B cell (primary cell): ENCODE measurements at regions not wholly inside any gene's neighbourhood (a gene's known extent, or its start where the extent isn't known, plus 50 kb on each side); places are given as distances from the start of the nearest gene placed in this dataset.

Experiments used
- ATAC-seq: fragments of 200-7000 bp; cut with Tn5 transposase; one replicate; pipeline ENCODE4 v1.10.0; 2021; ENCODE audit warnings: low read depth, mild to moderate bottlenecking, moderate number of reproducible peaks, moderate library complexity
- CTCF ChIA-PET: fragments of 350-600 bp; sonication (Branson Sonifier 250); formaldehyde crosslinking; loops from one replicate; lab custom pipeline; 2021; ENCODE audit warnings: antibody characterized with exemption, inconsistent platforms; lab: Charles Lee
- POLR2A ChIA-PET: fragments of 350-600 bp; sonication (Branson Sonifier 250); formaldehyde crosslinking; loops from one replicate; lab custom pipeline; 2021; ENCODE audit warnings: antibody characterized with exemption; lab: Charles Lee
- DNase-seq: peaks from one replicate; pipeline ENCODE4 v3.0.0; 2013
- H2AFZ ChIP-seq: 2 replicates; pipeline ENCODE4 v1.6.1; 2012; ENCODE audit warnings: mild to moderate bottlenecking, low read depth, low read length; ENCODE audit not compliant: insufficient read depth, poor library complexity, severe bottlenecking
- H3K27ac ChIP-seq, 2 donors: 1 replicate in 1 of 2; 2 replicates in 1 of 2; pipeline ENCODE4 v1.5.1; 2012 to 2013; ENCODE audit warnings: low read length in 2 of 2, mild to moderate bottlenecking in 2 of 2, moderate library complexity in 1 of 2
- H3K27me3 ChIP-seq, 4 experiments: fragments of 200-600 bp in 1 of 4; sonication (generic) in 1 of 4; replicated peaks in 1 of 4; 1 replicate in 2 of 4; 2 replicates in 2 of 4; pipeline versions ENCODE4 v1.6.1 to v1.7.0; 2013 to 2016; ENCODE audit warnings: low read length in 3 of 4, mild to moderate bottlenecking in 2 of 4, mixed read lengths in 1 of 4, moderate library complexity in 1 of 4; ENCODE audit not compliant: insufficient read depth in 4 of 4, control insufficient read depth in 3 of 4; ENCODE audit errors: control extremely low read depth in 1 of 4
- H3K36me3 ChIP-seq, 2 experiments: replicated peaks in 1 of 2; 1 replicate in 1 of 2; 2 replicates in 1 of 2; pipeline versions ENCODE4 v1.6.1 to v1.7.1; 2013; ENCODE audit warnings: low read length in 1 of 2; ENCODE audit not compliant: insufficient read depth in 2 of 2, control insufficient read depth in 1 of 2; ENCODE audit errors: control extremely low read depth in 1 of 2, extremely low read depth in 1 of 2
- H3K4me1 ChIP-seq, 2 donors: fragments of 200-600 bp in 1 of 2; sonication (generic) in 1 of 2; 1 replicate in 1 of 2; 2 replicates in 1 of 2; pipeline versions ENCODE4 v1.5.1 to v1.6.1; 2013 to 2017; ENCODE audit warnings: low read length in 2 of 2; ENCODE audit not compliant: control insufficient read depth in 2 of 2, insufficient read depth in 2 of 2
- H3K4me2 ChIP-seq: replicated peaks from 2 replicates; pipeline ENCODE3; 2012; ENCODE audit warnings: mild to moderate bottlenecking, low read depth, low read length; ENCODE audit not compliant: poor library complexity, severe bottlenecking
- H3K4me3 ChIP-seq, 5 experiments: fragments of 200-600 bp in 1 of 5; sonication (generic) in 1 of 5; 1 replicate in 3 of 5; 2 replicates in 2 of 5; pipeline versions ENCODE4 v1.5.1 to v1.7.0; 2011 to 2016; ENCODE audit warnings: low read length in 4 of 5, mild to moderate bottlenecking in 4 of 5, low read depth in 2 of 5, control low read depth in 1 of 5, moderate library complexity in 1 of 5; ENCODE audit not compliant: insufficient read depth in 1 of 5; ENCODE audit errors: control extremely low read depth in 1 of 5, extremely low read depth in 1 of 5
- H3K79me2 ChIP-seq: fragments of 200-600 bp; sonication (generic); one replicate; pipeline ENCODE4 v1.6.0; 2016; ENCODE audit warnings: low read length; ENCODE audit not compliant: control insufficient read depth, insufficient read depth
- H3K9ac ChIP-seq: fragments of 200-600 bp; sonication (generic); 2 replicates; pipeline ENCODE4 v1.6.1; 2017; ENCODE audit warnings: mild to moderate bottlenecking, low read length, moderate library complexity
- H3K9me3 ChIP-seq, 3 donors: one replicate each; pipeline versions ENCODE4 v1.6.1 to v1.7.1; 2013; ENCODE audit warnings: low read length in 2 of 3; ENCODE audit not compliant: control insufficient read depth in 2 of 3, insufficient read depth in 1 of 3; ENCODE audit errors: control extremely low read depth in 1 of 3
- H4K20me1 ChIP-seq: 2 replicates; pipeline ENCODE4 v1.6.0; 2012; ENCODE audit warnings: mild to moderate bottlenecking, low read length; ENCODE audit not compliant: insufficient read depth, control insufficient read depth, poor library complexity, severe bottlenecking
- H3K27ac Mint-ChIP-seq: one replicate; pipeline ENCODE4 v1.8.0; 2021; ENCODE audit warnings: mixed read lengths
- H3K27me3 Mint-ChIP-seq: one replicate; pipeline ENCODE4 v1.8.0; 2021; ENCODE audit warnings: mixed read lengths
- H3K4me1 Mint-ChIP-seq: one replicate; pipeline ENCODE4 v1.8.0; 2021; ENCODE audit warnings: mixed read lengths
- H3K4me3 Mint-ChIP-seq: one replicate; pipeline ENCODE4 v1.8.0; 2021; ENCODE audit warnings: mixed read lengths
- H3K9me3 Mint-ChIP-seq: one replicate; pipeline ENCODE4 v1.8.0; 2022; ENCODE audit warnings: mixed read lengths; ENCODE audit not compliant: insufficient read depth
- EZH2 ChIP-seq: IDR thresholded peaks from 2 replicates; pipeline ENCODE4 v1.6.1; 2012; ENCODE audit warnings: borderline replicate concordance, low read depth, mild to moderate bottlenecking, moderate library complexity, low read length; ENCODE audit not compliant: insufficient read depth, poor library complexity, severe bottlenecking
- WGBS: methylation state at CpG from one replicate; pipeline ENCODE4 v1.1.5; 2013; ENCODE audit warnings: missing lambda C conversion rate; ENCODE audit not compliant: insufficient coverage; 5-methylcytosine and 5-hydroxymethylcytosine counted together
- intact Hi-C: fragments of 100-400 bp; cut with micrococcal nuclease; formaldehyde crosslinking; loops from one replicate; pipeline ENCODE4 v1.10.0; 2022
- TF ChIP-seq, protein P1 (sequence below): fragments of 200-600 bp; IDR thresholded peaks from one replicate; pipeline ENCODE4 v1.8.0; 2022; ENCODE audit warnings: antibody characterized with exemption, mild to moderate bottlenecking

DNA sequence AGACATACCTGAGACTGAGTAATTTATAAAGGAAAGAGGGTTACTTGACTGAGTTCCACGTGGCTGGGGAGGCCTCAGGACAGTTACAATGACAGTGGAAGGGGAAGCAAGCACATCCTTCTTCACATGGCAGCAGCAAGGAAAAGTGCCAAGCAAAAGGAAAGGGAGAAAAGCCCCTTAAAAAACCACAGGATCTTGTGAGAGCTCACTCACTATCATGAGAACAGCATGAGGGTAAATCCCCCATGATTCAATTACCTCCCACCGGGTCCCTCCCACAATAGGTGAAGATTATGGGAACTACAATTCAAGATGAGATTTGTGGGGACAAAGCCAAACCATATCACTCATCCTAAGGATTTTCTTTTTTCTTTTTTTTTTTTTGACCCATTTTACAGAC lies 177.8 kb upstream of the EEA1 start:
- Mint-ChIP-seq H3K4me1 (peaks cover 4% of the 10 kb centered on the region), H3K4me3 (no peak overlapping the region), H3K9me3 (no peaks in the 10 kb centered on the region), H3K27ac (no peak overlapping the region), H3K27me3 (no peaks in the 10 kb centered on the region)
- CTCF ChIA-PET = interaction anchor here (1.3 to 1.9 kb wide), 2 partner anchors 9 to 290 kb away, joined by 3 to 6 read pairs; no protein-coding TSS in a partner anchor
- intact Hi-C loops = no loop called here
- H4K20me1 ChIP-seq = no peaks in the 10 kb centered on the region
- DNase-seq (no peak), ATAC-seq (no peak)
- H3K27ac ChIP-seq = no peak overlapping the region
- H3K9ac ChIP-seq = no peak overlapping the region
- TF ChIP-seq, protein P1, sequence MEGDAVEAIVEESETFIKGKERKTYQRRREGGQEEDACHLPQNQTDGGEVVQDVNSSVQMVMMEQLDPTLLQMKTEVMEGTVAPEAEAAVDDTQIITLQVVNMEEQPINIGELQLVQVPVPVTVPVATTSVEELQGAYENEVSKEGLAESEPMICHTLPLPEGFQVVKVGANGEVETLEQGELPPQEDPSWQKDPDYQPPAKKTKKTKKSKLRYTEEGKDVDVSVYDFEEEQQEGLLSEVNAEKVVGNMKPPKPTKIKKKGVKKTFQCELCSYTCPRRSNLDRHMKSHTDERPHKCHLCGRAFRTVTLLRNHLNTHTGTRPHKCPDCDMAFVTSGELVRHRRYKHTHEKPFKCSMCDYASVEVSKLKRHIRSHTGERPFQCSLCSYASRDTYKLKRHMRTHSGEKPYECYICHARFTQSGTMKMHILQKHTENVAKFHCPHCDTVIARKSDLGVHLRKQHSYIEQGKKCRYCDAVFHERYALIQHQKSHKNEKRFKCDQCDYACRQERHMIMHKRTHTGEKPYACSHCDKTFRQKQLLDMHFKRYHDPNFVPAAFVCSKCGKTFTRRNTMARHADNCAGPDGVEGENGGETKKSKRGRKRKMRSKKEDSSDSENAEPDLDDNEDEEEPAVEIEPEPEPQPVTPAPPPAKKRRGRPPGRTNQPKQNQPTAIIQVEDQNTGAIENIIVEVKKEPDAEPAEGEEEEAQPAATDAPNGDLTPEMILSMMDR = no peak
- no peak for TF ChIP-seq EZH2
- no peaks in the 10 kb centered on the region for H3K36me3 ChIP-seq
- H3K27me3 ChIP-seq = no peaks in the 10 kb centered on the region
- no CpG with 5 or more reads among the region's 2 CpGs for WGBS
- no peak overlapping the region for H2AFZ ChIP-seq
- no peaks in the 10 kb centered on the region for H3K4me1 ChIP-seq
- no peak overlapping the region for H3K4me3 ChIP-seq
- POLR2A ChIA-PET = interaction anchor here (0.5 to 0.7 kb wide), 3 partner anchors 75 to 330 kb away, joined by 3 to 11 read pairs (median 3); no protein-coding TSS in a partner anchor
- no peaks in the 10 kb centered on the region for H3K9me3 ChIP-seq
- no peak overlapping the region for H3K4me2 ChIP-seq
- H3K79me2 ChIP-seq = no peaks in the 10 kb centered on the region

DNA sequence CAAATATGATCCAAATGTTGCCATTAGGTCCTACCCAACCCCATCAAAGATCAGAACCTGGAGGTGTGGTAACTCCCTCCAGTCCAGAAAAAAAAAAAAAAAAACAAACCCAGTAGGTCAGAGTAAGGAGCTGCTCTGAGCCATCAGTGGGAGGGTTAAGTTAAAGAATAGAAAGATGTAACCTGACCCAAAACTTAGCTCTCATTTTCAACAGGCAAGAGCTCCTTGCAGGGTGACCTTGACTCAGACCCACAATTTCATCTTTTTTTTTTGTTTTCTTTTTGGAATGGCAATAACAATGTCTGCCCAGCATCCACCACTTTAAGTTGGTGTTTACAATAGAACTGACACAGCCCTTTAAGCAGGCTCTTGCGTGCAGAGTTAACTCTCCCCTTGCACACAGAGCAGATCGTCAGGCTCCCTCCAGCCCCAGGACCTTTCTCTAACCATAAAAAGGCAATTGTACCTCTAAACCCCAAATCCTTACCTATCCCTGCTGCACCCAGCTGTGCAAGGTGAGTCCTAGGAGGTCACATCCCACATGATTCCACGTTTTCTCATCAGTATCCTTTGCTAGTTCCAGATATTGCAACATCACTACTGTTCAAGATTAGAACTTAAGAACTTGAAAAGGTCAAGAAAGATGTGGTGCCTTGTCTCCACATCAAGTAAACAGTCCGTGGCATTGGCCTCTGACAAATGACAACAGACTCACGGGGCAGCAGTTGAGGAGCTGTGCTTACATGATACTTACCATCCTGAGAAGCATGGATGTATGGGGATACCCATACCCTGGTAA lies 178.6 kb upstream of the EEA1 start:
- no peaks in the 10 kb centered on the region for H3K9me3 Mint-ChIP-seq
- Histone ChIP-seq H3K9ac (no peak overlapping the region), H3K36me3 (no peaks in the 10 kb centered on the region), H3K79me2 (no peaks in the 10 kb centered on the region), H4K20me1 (no peaks in the 10 kb centered on the region), H3K4me2 (no peak overlapping the region), H2AFZ (no peak overlapping the region), H3K27me3 (no peaks in the 10 kb centered on the region), H3K4me1 (no peaks in the 10 kb centered on the region), H3K4me3 (no peak overlapping the region), H3K9me3 (peaks cover 0 to 3% (median 0%) of the 10 kb centered on the region in 3 donors), H3K27ac (no peak overlapping the region)
- no peak for TF ChIP-seq EZH2
- TF ChIP-seq, protein P1 = no peak
- peaks cover 4% of the 10 kb centered on the region for H3K4me1 Mint-ChIP-seq
- WGBS = 94% methylated on average over 5 of the region's 5 CpGs
- no peak overlapping the region for H3K4me3 Mint-ChIP-seq
- H3K27ac Mint-ChIP-seq = no peak overlapping the region
- intact Hi-C loops = no loop called here
- POLR2A ChIA-PET = interaction anchor here (0.5 to 0.7 kb wide), 3 partner anchors 74 to 329 kb away, joined by 3 to 11 read pairs (median 3); no protein-coding TSS in a partner anchor
- ATAC-seq = no peak
- no peak for DNase-seq
- CTCF ChIA-PET = interaction anchor here (0.6 to 1.3 kb wide), 2 partner anchors 289 to 323 kb away, joined by 3 read pairs; no protein-coding TSS in a partner anchor
- no peaks in the 10 kb centered on the region for H3K27me3 Mint-ChIP-seq
